GM23338 (cell line): ENCODE measurements at regions not wholly inside any gene's neighbourhood (a gene's known extent, or its start where the extent isn't known, plus 50 kb on each side); places are given as distances from the start of the nearest gene placed in this dataset.

ENCODE experiments used
- ATAC-seq: fragments of 200-7000 bp; cut with Tn5 transposase; 3 replicates; pipeline ENCODE4 v1.9.1; 2020
- DNase-seq: peaks from one replicate; pipeline ENCODE4 v3.0.0-alpha.2; 2015; ENCODE audit warnings: low spot score
- H2AFZ ChIP-seq: fragments of 200-600 bp; sonication (generic); 2 replicates; pipeline ENCODE4 v1.8.0; 2016; ENCODE audit warnings: antibody characterized with exemption, mild to moderate bottlenecking, moderate library complexity
- H3F3A ChIP-seq: fragments of 200-600 bp; sonication (generic); replicated peaks from 2 replicates; pipeline ENCODE4 v1.8.0; 2017; ENCODE audit warnings: antibody characterized with exemption, mixed run types, low read depth
- H3K27ac ChIP-seq: fragments of 200-600 bp; sonication (generic); 2 replicates; pipeline ENCODE4 v1.6.1; 2016; ENCODE audit warnings: low read depth
- H3K27me3 ChIP-seq: fragments of 200-600 bp; sonication (generic); 2 replicates; pipeline ENCODE4 v1.8.0; 2016; ENCODE audit warnings: mild to moderate bottlenecking, mixed run types, moderate library complexity; ENCODE audit not compliant: insufficient read depth
- H3K36me3 ChIP-seq: fragments of 200-600 bp; sonication (generic); 2 replicates; pipeline ENCODE4 v1.8.0; 2016; ENCODE audit warnings: mild to moderate bottlenecking; ENCODE audit not compliant: insufficient read depth
- H3K4me1 ChIP-seq: fragments of 200-600 bp; sonication (generic); 2 replicates; pipeline ENCODE4 v1.8.0; 2016; ENCODE audit warnings: mild to moderate bottlenecking, moderate library complexity; ENCODE audit not compliant: insufficient read depth
- H3K4me2 ChIP-seq: fragments of 200-600 bp; sonication (generic); 2 replicates; pipeline ENCODE4 v1.7.1; 2017; ENCODE audit warnings: mixed run types
- H3K4me3 ChIP-seq: fragments of 200-600 bp; sonication (generic); 2 replicates; pipeline ENCODE4 v1.6.1; 2016; ENCODE audit warnings: mixed run types
- H3K79me2 ChIP-seq: fragments of 200-600 bp; sonication (generic); replicated peaks from 2 replicates; pipeline ENCODE4 v1.8.0; 2017; ENCODE audit warnings: mild to moderate bottlenecking; ENCODE audit not compliant: insufficient read depth
- H3K9me2 ChIP-seq: fragments of 200-600 bp; sonication (generic); 2 replicates; pipeline ENCODE4 v1.8.0; 2017; ENCODE audit not compliant: insufficient read depth
- H4K20me1 ChIP-seq: fragments of 200-600 bp; sonication (generic); replicated peaks from 2 replicates; pipeline ENCODE4 v1.8.0; 2017; ENCODE audit warnings: mild to moderate bottlenecking; ENCODE audit not compliant: insufficient read depth
- H3K27ac Mint-ChIP-seq: 2 replicates; pipeline ENCODE4 v1.8.0; 2020; ENCODE audit warnings: inconsistent platforms, mild to moderate bottlenecking, moderate library complexity, mixed read lengths
- H3K27me3 Mint-ChIP-seq: 3 replicates; pipeline ENCODE4 v1.8.0; 2022; ENCODE audit warnings: low read depth, mild to moderate bottlenecking, moderate library complexity, mixed read lengths, inconsistent platforms; ENCODE audit not compliant: insufficient read depth, poor library complexity
- H3K36me3 Mint-ChIP-seq: 3 replicates; pipeline ENCODE4 v1.8.0; 2021; ENCODE audit warnings: low read depth, mild to moderate bottlenecking, inconsistent platforms, moderate library complexity, mixed read lengths
- H3K4me1 Mint-ChIP-seq: 3 replicates; pipeline ENCODE4 v1.8.0; 2020; ENCODE audit warnings: mild to moderate bottlenecking, inconsistent platforms, mixed read lengths
- H3K4me3 Mint-ChIP-seq: 3 replicates; pipeline ENCODE4 v1.8.0; 2021; ENCODE audit warnings: moderate library complexity, mild to moderate bottlenecking, inconsistent platforms, mixed read lengths
- H3K9me3 Mint-ChIP-seq: 3 replicates; pipeline ENCODE4 v1.8.0; 2020; ENCODE audit warnings: moderate library complexity, mild to moderate bottlenecking, inconsistent platforms, mixed read lengths
- CREB1 ChIP-seq: fragments of 250-450 bp; sonication (Bioruptor Pico); IDR thresholded peaks from 2 replicates; pipeline ENCODE4 v1.5.0; 2020; ENCODE audit warnings: low read depth, mild to moderate bottlenecking, moderate library complexity
- EZH2 ChIP-seq: fragments of 200-600 bp; sonication (generic); IDR thresholded peaks from one replicate; pipeline ENCODE4 v1.8.0; 2017; ENCODE audit warnings: antibody characterized with exemption, mild to moderate bottlenecking, low read depth; ENCODE audit not compliant: unreplicated experiment
- EZH2phosphoT487 ChIP-seq: fragments of 200-600 bp; sonication (generic); IDR thresholded peaks from one replicate; pipeline ENCODE4 v1.8.1; 2018; ENCODE audit warnings: antibody characterized with exemption; ENCODE audit not compliant: unreplicated experiment
- JUNB ChIP-seq: IDR thresholded peaks from one replicate; pipeline ENCODE4 v1.6.1; 2016; ENCODE audit warnings: antibody characterized with exemption; ENCODE audit not compliant: unreplicated experiment
- NANOG ChIP-seq: IDR thresholded peaks from 2 replicates; pipeline ENCODE4 v1.6.1; 2016; ENCODE audit warnings: antibody characterized with exemption, borderline replicate concordance
- POLR2AphosphoS5 ChIP-seq: IDR thresholded peaks from 2 replicates; pipeline ENCODE4 v1.6.1; 2016; ENCODE audit warnings: antibody characterized with exemption, low read depth
- STAT1 ChIP-seq: IDR thresholded peaks from one replicate; pipeline ENCODE4 v1.6.1; 2016; ENCODE audit warnings: antibody characterized with exemption; ENCODE audit not compliant: unreplicated experiment
- ZNF114 ChIP-seq: fragments of 250-450 bp; sonication (Bioruptor Pico); IDR thresholded peaks from 2 replicates; pipeline ENCODE4 v1.5.0; 2020; ENCODE audit warnings: mild to moderate bottlenecking, moderate library complexity
- ZNF331 ChIP-seq: fragments of 250-450 bp; sonication (Bioruptor Pico); IDR thresholded peaks from 2 replicates; pipeline ENCODE4 v1.5.0; 2020; ENCODE audit warnings: low read depth, mild to moderate bottlenecking, moderate library complexity
- TF ChIP-seq, protein P1 (sequence below), 2 experiments: fragments of 200-600 bp in 1 of 2; sonication (generic) in 1 of 2; conservative IDR thresholded peaks; 2 replicates each; pipeline versions ENCODE4 v1.5.1 to v1.6.1; 2016 to 2017; ENCODE audit warnings: antibody characterized with exemption in 2 of 2, low read depth in 2 of 2, mild to moderate bottlenecking in 2 of 2, moderate library complexity in 1 of 2
- TF ChIP-seq, protein P2 (sequence below): IDR thresholded peaks from 2 replicates; pipeline ENCODE4 v1.6.1; 2016; ENCODE audit warnings: antibody characterized with exemption
- TF ChIP-seq, protein P3 (sequence below): fragments of 250-450 bp; sonication (Bioruptor Pico); IDR thresholded peaks from 2 replicates; pipeline ENCODE4 v1.5.0; 2020; ENCODE audit warnings: mild to moderate bottlenecking, moderate library complexity
- TF ChIP-seq, protein P4 (sequence below): IDR thresholded peaks from one replicate; pipeline ENCODE4 v1.6.1; 2018; ENCODE audit warnings: antibody characterized with exemption; ENCODE audit not compliant: unreplicated experiment

DNA sequence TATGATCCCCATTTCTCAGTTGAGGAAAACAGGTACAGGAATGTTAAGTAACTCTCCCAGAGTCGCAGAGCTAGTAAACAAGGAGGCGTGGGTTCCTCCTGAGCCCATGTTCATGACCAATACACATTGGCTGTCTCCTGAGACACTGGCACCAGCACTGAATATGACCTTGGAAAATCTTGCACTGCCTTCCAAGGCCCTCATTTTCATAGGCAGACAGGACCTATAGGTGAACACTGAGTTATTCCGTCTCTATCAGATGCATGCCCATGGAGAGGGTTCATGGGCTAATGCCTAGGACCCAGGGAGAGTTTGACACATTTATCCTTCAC is 504.8 kb downstream of the RFC3 start:
- Mint-ChIP-seq H3K27me3 (no peaks in the 10 kb centered on the region), H3K27ac (no peak overlapping the region; the same call in 1 of the 2 replicates), H3K9me3 (no peaks in the 10 kb centered on the region), H3K4me3 (no peak overlapping the region), H3K4me1 (peaks cover 8% of the 10 kb centered on the region), H3K36me3 (no peaks in the 10 kb centered on the region)
- DNase-seq (no peak), ATAC-seq (no peak)
- Histone ChIP-seq H4K20me1 (no peaks in the 10 kb centered on the region), H3K4me1 (0 out of 2 replicates have a peak, but pooled peaks cover 5% of the 10 kb centered on the region), H3F3A (no peaks in the 10 kb centered on the region), H3K27ac (no peak overlapping the region), H2AFZ (peak overlapping the region; percentile 4; the same call in 1 of the 2 replicates), H3K9me2 (no peaks in the 10 kb centered on the region), H3K27me3 (no peaks in the 10 kb centered on the region), H3K36me3 (no peaks in the 10 kb centered on the region), H3K79me2 (no peaks in the 10 kb centered on the region), H3K4me3 (no peak overlapping the region), H3K4me2 (no peak overlapping the region)
- TF ChIP-seq, protein P1, sequence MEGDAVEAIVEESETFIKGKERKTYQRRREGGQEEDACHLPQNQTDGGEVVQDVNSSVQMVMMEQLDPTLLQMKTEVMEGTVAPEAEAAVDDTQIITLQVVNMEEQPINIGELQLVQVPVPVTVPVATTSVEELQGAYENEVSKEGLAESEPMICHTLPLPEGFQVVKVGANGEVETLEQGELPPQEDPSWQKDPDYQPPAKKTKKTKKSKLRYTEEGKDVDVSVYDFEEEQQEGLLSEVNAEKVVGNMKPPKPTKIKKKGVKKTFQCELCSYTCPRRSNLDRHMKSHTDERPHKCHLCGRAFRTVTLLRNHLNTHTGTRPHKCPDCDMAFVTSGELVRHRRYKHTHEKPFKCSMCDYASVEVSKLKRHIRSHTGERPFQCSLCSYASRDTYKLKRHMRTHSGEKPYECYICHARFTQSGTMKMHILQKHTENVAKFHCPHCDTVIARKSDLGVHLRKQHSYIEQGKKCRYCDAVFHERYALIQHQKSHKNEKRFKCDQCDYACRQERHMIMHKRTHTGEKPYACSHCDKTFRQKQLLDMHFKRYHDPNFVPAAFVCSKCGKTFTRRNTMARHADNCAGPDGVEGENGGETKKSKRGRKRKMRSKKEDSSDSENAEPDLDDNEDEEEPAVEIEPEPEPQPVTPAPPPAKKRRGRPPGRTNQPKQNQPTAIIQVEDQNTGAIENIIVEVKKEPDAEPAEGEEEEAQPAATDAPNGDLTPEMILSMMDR (conservative IDR thresholded peaks at IDR 0.05; ENCODE audit: low read depth in 2 of 2) = no peak
- no peak for TF ChIP-seq ZNF114
- no peak for TF ChIP-seq NANOG
- no peak for TF ChIP-seq POLR2AphosphoS5
- no peak for TF ChIP-seq EZH2phosphoT487
- TF ChIP-seq JUNB = no peak
- TF ChIP-seq, protein P2, sequence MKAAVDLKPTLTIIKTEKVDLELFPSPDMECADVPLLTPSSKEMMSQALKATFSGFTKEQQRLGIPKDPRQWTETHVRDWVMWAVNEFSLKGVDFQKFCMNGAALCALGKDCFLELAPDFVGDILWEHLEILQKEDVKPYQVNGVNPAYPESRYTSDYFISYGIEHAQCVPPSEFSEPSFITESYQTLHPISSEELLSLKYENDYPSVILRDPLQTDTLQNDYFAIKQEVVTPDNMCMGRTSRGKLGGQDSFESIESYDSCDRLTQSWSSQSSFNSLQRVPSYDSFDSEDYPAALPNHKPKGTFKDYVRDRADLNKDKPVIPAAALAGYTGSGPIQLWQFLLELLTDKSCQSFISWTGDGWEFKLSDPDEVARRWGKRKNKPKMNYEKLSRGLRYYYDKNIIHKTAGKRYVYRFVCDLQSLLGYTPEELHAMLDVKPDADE = no peak
- no peak for TF ChIP-seq ZNF331 (CRISPR knock-in tag)
- no peak for TF ChIP-seq EZH2
- TF ChIP-seq STAT1 = no peak
- TF ChIP-seq CREB1 (CRISPR knock-in tag) = no peak
- TF ChIP-seq, protein P3, sequence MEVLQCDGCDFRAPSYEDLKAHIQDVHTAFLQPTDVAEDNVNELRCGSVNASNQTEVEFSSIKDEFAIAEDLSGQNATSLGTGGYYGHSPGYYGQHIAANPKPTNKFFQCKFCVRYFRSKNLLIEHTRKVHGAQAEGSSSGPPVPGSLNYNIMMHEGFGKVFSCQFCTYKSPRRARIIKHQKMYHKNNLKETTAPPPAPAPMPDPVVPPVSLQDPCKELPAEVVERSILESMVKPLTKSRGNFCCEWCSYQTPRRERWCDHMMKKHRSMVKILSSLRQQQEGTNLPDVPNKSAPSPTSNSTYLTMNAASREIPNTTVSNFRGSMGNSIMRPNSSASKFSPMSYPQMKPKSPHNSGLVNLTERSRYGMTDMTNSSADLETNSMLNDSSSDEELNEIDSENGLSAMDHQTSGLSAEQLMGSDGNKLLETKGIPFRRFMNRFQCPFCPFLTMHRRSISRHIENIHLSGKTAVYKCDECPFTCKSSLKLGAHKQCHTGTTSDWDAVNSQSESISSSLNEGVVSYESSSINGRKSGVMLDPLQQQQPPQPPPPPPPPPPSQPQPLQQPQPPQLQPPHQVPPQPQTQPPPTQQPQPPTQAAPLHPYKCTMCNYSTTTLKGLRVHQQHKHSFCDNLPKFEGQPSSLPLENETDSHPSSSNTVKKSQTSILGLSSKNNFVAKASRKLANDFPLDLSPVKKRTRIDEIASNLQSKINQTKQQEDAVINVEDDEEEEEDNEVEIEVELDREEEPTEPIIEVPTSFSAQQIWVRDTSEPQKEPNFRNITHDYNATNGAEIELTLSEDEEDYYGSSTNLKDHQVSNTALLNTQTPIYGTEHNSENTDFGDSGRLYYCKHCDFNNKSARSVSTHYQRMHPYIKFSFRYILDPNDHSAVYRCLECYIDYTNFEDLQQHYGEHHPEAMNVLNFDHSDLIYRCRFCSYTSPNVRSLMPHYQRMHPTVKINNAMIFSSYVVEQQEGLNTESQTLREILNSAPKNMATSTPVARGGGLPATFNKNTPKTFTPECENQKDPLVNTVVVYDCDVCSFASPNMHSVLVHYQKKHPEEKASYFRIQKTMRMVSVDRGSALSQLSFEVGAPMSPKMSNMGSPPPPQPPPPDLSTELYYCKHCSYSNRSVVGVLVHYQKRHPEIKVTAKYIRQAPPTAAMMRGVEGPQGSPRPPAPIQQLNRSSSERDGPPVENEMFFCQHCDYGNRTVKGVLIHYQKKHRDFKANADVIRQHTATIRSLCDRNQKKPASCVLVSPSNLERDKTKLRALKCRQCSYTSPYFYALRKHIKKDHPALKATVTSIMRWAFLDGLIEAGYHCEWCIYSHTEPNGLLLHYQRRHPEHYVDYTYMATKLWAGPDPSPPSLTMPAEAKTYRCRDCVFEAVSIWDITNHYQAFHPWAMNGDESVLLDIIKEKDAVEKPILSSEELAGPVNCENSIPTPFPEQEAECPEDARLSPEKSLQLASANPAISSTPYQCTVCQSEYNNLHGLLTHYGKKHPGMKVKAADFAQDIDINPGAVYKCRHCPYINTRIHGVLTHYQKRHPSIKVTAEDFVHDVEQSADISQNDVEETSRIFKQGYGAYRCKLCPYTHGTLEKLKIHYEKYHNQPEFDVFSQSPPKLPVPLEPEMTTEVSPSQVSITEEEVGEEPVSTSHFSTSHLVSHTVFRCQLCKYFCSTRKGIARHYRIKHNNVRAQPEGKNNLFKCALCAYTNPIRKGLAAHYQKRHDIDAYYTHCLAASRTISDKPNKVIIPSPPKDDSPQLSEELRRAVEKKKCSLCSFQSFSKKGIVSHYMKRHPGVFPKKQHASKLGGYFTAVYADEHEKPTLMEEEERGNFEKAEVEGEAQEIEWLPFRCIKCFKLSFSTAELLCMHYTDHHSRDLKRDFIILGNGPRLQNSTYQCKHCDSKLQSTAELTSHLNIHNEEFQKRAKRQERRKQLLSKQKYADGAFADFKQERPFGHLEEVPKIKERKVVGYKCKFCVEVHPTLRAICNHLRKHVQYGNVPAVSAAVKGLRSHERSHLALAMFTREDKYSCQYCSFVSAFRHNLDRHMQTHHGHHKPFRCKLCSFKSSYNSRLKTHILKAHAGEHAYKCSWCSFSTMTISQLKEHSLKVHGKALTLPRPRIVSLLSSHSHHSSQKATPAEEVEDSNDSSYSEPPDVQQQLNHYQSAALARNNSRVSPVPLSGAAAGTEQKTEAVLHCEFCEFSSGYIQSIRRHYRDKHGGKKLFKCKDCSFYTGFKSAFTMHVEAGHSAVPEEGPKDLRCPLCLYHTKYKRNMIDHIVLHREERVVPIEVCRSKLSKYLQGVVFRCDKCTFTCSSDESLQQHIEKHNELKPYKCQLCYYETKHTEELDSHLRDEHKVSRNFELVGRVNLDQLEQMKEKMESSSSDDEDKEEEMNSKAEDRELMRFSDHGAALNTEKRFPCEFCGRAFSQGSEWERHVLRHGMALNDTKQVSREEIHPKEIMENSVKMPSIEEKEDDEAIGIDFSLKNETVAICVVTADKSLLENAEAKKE (CRISPR knock-in tag) = no peak
- TF ChIP-seq, protein P4, sequence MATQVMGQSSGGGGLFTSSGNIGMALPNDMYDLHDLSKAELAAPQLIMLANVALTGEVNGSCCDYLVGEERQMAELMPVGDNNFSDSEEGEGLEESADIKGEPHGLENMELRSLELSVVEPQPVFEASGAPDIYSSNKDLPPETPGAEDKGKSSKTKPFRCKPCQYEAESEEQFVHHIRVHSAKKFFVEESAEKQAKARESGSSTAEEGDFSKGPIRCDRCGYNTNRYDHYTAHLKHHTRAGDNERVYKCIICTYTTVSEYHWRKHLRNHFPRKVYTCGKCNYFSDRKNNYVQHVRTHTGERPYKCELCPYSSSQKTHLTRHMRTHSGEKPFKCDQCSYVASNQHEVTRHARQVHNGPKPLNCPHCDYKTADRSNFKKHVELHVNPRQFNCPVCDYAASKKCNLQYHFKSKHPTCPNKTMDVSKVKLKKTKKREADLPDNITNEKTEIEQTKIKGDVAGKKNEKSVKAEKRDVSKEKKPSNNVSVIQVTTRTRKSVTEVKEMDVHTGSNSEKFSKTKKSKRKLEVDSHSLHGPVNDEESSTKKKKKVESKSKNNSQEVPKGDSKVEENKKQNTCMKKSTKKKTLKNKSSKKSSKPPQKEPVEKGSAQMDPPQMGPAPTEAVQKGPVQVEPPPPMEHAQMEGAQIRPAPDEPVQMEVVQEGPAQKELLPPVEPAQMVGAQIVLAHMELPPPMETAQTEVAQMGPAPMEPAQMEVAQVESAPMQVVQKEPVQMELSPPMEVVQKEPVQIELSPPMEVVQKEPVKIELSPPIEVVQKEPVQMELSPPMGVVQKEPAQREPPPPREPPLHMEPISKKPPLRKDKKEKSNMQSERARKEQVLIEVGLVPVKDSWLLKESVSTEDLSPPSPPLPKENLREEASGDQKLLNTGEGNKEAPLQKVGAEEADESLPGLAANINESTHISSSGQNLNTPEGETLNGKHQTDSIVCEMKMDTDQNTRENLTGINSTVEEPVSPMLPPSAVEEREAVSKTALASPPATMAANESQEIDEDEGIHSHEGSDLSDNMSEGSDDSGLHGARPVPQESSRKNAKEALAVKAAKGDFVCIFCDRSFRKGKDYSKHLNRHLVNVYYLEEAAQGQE = no peak
